ENCODE measurements at regions not wholly inside any gene's neighbourhood (a gene's known extent, or its start where the extent isn't known, plus 50 kb on each side); places are given as distances from the start of the nearest gene placed in this dataset.
"Not testable (repeated sequence)": the region's sequence is repeated elsewhere in the genome, so short reads cannot be mapped to it uniquely, and the experiment has no call there.

DNA sequence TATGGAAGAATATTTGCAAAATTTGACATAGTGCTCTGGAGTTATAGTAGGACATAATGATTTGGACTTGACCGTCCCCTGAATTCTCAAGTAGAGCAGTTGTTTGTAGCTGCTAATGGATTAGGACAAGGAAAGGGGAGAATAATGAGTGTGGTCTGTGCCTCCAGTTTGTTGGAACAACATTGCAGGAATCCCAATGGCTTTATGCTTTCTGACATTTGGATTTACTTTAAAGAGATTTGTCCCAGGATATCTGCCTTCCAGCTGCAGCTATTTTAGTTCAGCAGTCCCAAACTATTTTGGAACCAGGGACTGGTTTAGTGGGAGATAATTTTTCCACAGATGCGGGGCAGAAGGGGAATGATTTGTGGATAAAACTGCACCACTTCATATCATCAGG, 648.2 kb downstream of the SLCO4C1 start:
- H3K9me3 ChIP-seq (ENCODE audit: control insufficient read depth in 4 of 4, low read length in 3 of 4), result no peaks in the 10 kb centered on the region
- H3K4me1 ChIP-seq (ENCODE audit: control insufficient read depth in 4 of 4, insufficient read depth in 4 of 4, low read length in 3 of 4), result no peaks in the 10 kb centered on the region
- no peak overlapping the region for H3K27ac ChIP-seq (ENCODE audit: low read depth in 1 of 2, low read length in 2 of 2)
- TF ChIP-seq EGR1 (IDR thresholded peaks at IDR 0.05; ENCODE audit: low read depth in 2 of 2) (no peak), NR2F2 (IDR thresholded peaks at IDR 0.05) (no peak), SP1 (IDR thresholded peaks at IDR 0.05) (no peak)
- H3K36me3 ChIP-seq (ENCODE audit: control insufficient read depth in 4 of 4, insufficient read depth in 3 of 4, low read depth in 1 of 4, low read length in 3 of 4), result no peaks in the 10 kb centered on the region
- WGBS, result 80% methylated on average over 2 of the region's 2 CpGs
- DNase-seq (ENCODE audit: low spot score), result no peak
- H3K27me3 ChIP-seq (ENCODE audit: control insufficient read depth in 4 of 4, insufficient read depth in 4 of 4, low read length in 3 of 4), result peaks cover 0 to 7% (median 0%) of the 10 kb centered on the region in 4 donors
- H3K4me3 ChIP-seq (ENCODE audit: low read depth in 1 of 3, low read length in 3 of 3), result no peak overlapping the region
- no peak overlapping the region for H3K9ac ChIP-seq (ENCODE audit: low read depth in 1 of 2, low read length in 2 of 2)

GRCh38 chr5:101643794-101644193, 652.3 kb downstream of the SLCO4C1 start:
- no peaks in the 10 kb centered on the region for H3K9me3 ChIP-seq (ENCODE audit: control insufficient read depth in 4 of 4, low read length in 3 of 4)
- H3K4me3 ChIP-seq (ENCODE audit: low read depth in 1 of 3, low read length in 3 of 3), result no peak overlapping the region
- 76% methylated on average over 2 of the region's 2 CpGs for WGBS
- H3K9ac ChIP-seq (ENCODE audit: low read depth in 1 of 2, low read length in 2 of 2), result no peak overlapping the region
- no peak overlapping the region for H3K27ac ChIP-seq (ENCODE audit: low read depth in 1 of 2, low read length in 2 of 2)
- TF ChIP-seq GABPA (IDR thresholded peaks at IDR 0.05 in 1 of 2, conservative IDR thresholded peaks at IDR 0.05 in 1 of 2), result no peak
- no peaks in the 10 kb centered on the region for H3K36me3 ChIP-seq (ENCODE audit: control insufficient read depth in 4 of 4, insufficient read depth in 3 of 4, low read depth in 1 of 4, low read length in 3 of 4)
- no peak for DNase-seq (ENCODE audit: low spot score)
- H3K27me3 ChIP-seq (ENCODE audit: control insufficient read depth in 4 of 4, insufficient read depth in 4 of 4, low read length in 3 of 4), result peaks cover 0 to 4% (median 0%) of the 10 kb centered on the region in 4 donors
- no peaks in the 10 kb centered on the region for H3K4me1 ChIP-seq (ENCODE audit: control insufficient read depth in 4 of 4, insufficient read depth in 4 of 4, low read length in 3 of 4)

DNA sequence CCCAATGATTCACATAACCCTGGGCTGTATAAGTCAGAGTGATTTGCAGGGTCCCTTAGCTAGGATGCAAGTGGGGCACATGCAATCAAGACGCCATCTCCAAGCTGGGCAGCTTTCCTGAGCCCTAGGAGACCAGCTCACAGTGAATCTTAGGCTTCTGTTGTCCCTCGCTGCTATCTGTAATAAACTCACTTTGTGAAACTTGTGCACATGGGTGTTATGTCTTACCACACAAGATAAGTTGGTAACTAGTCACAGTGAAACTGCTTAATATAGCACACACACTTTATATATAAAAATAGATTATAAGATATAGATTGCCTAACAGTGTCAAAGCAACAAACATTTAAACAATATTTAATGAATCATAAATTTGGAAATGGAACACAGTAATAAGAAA, 658.5 kb downstream of the SLCO4C1 start:
- WGBS, result 77% methylated on average over 2 of the region's 2 CpGs
- no peak for TF ChIP-seq TAF1 (conservative IDR thresholded peaks at IDR 0.05)
- TF ChIP-seq FOXA2 (IDR thresholded peaks at IDR 0.05), result no peak
- no peak for TF ChIP-seq CTCF (IDR thresholded peaks at IDR 0.05; ENCODE audit: low read depth, low read length, missing input control)
- TF ChIP-seq HNF4G (IDR thresholded peaks at IDR 0.05), result no peak
- TF ChIP-seq GABPA (IDR thresholded peaks at IDR 0.05 in 1 of 2, conservative IDR thresholded peaks at IDR 0.05 in 1 of 2), result no peak
- TF ChIP-seq, protein P1, sequence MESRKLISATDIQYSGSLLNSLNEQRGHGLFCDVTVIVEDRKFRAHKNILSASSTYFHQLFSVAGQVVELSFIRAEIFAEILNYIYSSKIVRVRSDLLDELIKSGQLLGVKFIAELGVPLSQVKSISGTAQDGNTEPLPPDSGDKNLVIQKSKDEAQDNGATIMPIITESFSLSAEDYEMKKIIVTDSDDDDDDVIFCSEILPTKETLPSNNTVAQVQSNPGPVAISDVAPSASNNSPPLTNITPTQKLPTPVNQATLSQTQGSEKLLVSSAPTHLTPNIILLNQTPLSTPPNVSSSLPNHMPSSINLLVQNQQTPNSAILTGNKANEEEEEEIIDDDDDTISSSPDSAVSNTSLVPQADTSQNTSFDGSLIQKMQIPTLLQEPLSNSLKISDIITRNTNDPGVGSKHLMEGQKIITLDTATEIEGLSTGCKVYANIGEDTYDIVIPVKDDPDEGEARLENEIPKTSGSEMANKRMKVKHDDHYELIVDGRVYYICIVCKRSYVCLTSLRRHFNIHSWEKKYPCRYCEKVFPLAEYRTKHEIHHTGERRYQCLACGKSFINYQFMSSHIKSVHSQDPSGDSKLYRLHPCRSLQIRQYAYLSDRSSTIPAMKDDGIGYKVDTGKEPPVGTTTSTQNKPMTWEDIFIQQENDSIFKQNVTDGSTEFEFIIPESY (IDR thresholded peaks at IDR 0.05), result no peak
- TF ChIP-seq RAD21 (IDR thresholded peaks at IDR 0.05), result no peak
- TF ChIP-seq EGR1 (IDR thresholded peaks at IDR 0.05; ENCODE audit: low read depth in 2 of 2), result no peak
- TF ChIP-seq, protein P2, sequence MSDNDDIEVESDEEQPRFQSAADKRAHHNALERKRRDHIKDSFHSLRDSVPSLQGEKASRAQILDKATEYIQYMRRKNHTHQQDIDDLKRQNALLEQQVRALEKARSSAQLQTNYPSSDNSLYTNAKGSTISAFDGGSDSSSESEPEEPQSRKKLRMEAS (IDR thresholded peaks at IDR 0.05), result no peak
- TF ChIP-seq NR2F2 (IDR thresholded peaks at IDR 0.05), result no peak
- TF ChIP-seq, protein P3, sequence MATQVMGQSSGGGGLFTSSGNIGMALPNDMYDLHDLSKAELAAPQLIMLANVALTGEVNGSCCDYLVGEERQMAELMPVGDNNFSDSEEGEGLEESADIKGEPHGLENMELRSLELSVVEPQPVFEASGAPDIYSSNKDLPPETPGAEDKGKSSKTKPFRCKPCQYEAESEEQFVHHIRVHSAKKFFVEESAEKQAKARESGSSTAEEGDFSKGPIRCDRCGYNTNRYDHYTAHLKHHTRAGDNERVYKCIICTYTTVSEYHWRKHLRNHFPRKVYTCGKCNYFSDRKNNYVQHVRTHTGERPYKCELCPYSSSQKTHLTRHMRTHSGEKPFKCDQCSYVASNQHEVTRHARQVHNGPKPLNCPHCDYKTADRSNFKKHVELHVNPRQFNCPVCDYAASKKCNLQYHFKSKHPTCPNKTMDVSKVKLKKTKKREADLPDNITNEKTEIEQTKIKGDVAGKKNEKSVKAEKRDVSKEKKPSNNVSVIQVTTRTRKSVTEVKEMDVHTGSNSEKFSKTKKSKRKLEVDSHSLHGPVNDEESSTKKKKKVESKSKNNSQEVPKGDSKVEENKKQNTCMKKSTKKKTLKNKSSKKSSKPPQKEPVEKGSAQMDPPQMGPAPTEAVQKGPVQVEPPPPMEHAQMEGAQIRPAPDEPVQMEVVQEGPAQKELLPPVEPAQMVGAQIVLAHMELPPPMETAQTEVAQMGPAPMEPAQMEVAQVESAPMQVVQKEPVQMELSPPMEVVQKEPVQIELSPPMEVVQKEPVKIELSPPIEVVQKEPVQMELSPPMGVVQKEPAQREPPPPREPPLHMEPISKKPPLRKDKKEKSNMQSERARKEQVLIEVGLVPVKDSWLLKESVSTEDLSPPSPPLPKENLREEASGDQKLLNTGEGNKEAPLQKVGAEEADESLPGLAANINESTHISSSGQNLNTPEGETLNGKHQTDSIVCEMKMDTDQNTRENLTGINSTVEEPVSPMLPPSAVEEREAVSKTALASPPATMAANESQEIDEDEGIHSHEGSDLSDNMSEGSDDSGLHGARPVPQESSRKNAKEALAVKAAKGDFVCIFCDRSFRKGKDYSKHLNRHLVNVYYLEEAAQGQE (IDR thresholded peaks at IDR 0.05), result no peak
- TF ChIP-seq YY1 (IDR thresholded peaks at IDR 0.05), result no peak
- no peak for TF ChIP-seq HNF4A (conservative IDR thresholded peaks at IDR 0.05)
- TF ChIP-seq FOXA1 (IDR thresholded peaks at IDR 0.05), result no peak
- TF ChIP-seq SP1 (IDR thresholded peaks at IDR 0.05), result no peak
- H3K4me3 ChIP-seq (ENCODE audit: low read depth in 1 of 3, low read length in 3 of 3), result no peak overlapping the region
- DNase-seq (ENCODE audit: low spot score), result no peak
- no peak overlapping the region for H3K9ac ChIP-seq (ENCODE audit: low read depth in 1 of 2, low read length in 2 of 2)
- no peaks in the 10 kb centered on the region for H3K9me3 ChIP-seq (ENCODE audit: control insufficient read depth in 4 of 4, low read length in 3 of 4)
- no peaks in the 10 kb centered on the region for H3K27me3 ChIP-seq (ENCODE audit: control insufficient read depth in 4 of 4, insufficient read depth in 4 of 4, low read length in 3 of 4)
- H3K27ac ChIP-seq (ENCODE audit: low read depth in 1 of 2, low read length in 2 of 2), result no peak overlapping the region
- no peaks in the 10 kb centered on the region for H3K4me1 ChIP-seq (ENCODE audit: control insufficient read depth in 4 of 4, insufficient read depth in 4 of 4, low read length in 3 of 4)
- H3K36me3 ChIP-seq (ENCODE audit: control insufficient read depth in 4 of 4, insufficient read depth in 3 of 4, low read depth in 1 of 4, low read length in 3 of 4), result no peaks in the 10 kb centered on the region

DNA sequence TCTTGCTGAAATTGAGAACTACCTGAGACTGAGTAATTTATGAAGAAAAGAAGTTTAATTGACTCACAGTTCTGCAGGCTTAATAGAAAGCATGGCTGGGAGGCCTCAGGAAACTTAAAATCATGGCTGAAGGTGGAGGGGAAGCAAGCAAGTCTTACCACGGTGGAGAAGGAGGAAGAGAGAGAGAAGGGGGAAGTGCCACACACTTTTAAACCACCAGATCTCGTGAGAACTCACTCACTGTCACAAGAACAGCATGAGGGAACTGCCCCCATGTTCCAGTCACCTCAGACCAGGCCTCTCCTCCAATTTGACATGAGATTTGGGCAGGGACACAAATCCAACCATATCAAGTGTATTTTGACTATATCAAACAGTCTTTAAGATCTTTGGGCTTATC, 668.3 kb downstream of the SLCO4C1 start:
- H3K9me3 ChIP-seq (ENCODE audit: control insufficient read depth in 4 of 4, low read length in 3 of 4); DNase-seq (ENCODE audit: low spot score); H3K27ac ChIP-seq (ENCODE audit: low read depth in 1 of 2, low read length in 2 of 2); H3K4me1 ChIP-seq (ENCODE audit: control insufficient read depth in 4 of 4, insufficient read depth in 4 of 4, low read length in 3 of 4); H3K9ac ChIP-seq (ENCODE audit: low read depth in 1 of 2, low read length in 2 of 2); H3K36me3 ChIP-seq (ENCODE audit: control insufficient read depth in 4 of 4, insufficient read depth in 3 of 4, low read depth in 1 of 4, low read length in 3 of 4); H3K4me3 ChIP-seq (ENCODE audit: low read depth in 1 of 3, low read length in 3 of 3); H3K27me3 ChIP-seq (ENCODE audit: control insufficient read depth in 4 of 4, insufficient read depth in 4 of 4, low read length in 3 of 4): not testable (repeated sequence)
- 23% methylated on average over 2 of the region's 2 CpGs for WGBS

Measured in liver (tissue), 8 donors.